ENCODE measurements at regions not wholly inside any gene's neighbourhood (a gene's known extent, or its start where the extent isn't known, plus 50 kb on each side); places are given as distances from the start of the nearest gene placed in this dataset.

DNA sequence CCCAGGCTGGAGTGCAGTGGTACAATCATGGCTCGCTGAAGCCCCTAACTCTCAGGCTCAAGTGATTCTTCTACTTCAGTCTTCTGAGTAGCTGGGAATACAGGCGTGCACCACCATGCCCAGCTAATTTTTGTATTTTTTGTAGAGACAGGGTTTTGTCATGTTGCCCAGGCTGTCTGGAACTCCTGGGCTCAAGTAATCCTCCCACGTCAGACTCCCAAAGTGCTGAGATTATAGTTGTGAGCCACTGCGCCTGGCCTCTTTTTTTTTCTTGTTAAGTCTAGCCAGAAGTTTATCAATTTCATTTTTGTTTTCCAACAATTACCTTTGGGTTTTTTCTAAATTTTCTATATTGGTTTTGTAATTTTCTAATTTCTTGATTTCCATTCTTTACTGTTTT lies 100.6 kb downstream of the GC start:
- no peaks in the 10 kb centered on the region for H3K27me3 ChIP-seq (ENCODE audit: insufficient read depth, low read depth)
- H3K4me3 ChIP-seq (IDR thresholded peaks at IDR 0.05; ENCODE audit: insufficient read depth, low read depth, low read length) = no peak overlapping the region
- H3K79me2 ChIP-seq (ENCODE audit: insufficient read depth, low read depth) = no peaks in the 10 kb centered on the region
- H2AFZ ChIP-seq (ENCODE audit: low read depth) = no peak overlapping the region
- H3K4me2 ChIP-seq = no peak overlapping the region
- no peak overlapping the region for H3K9ac ChIP-seq
- H3K36me3 ChIP-seq (ENCODE audit: insufficient read depth) = no peaks in the 10 kb centered on the region
- TF ChIP-seq, protein P1, sequence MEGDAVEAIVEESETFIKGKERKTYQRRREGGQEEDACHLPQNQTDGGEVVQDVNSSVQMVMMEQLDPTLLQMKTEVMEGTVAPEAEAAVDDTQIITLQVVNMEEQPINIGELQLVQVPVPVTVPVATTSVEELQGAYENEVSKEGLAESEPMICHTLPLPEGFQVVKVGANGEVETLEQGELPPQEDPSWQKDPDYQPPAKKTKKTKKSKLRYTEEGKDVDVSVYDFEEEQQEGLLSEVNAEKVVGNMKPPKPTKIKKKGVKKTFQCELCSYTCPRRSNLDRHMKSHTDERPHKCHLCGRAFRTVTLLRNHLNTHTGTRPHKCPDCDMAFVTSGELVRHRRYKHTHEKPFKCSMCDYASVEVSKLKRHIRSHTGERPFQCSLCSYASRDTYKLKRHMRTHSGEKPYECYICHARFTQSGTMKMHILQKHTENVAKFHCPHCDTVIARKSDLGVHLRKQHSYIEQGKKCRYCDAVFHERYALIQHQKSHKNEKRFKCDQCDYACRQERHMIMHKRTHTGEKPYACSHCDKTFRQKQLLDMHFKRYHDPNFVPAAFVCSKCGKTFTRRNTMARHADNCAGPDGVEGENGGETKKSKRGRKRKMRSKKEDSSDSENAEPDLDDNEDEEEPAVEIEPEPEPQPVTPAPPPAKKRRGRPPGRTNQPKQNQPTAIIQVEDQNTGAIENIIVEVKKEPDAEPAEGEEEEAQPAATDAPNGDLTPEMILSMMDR (conservative IDR thresholded peaks at IDR 0.05; ENCODE audit: low read depth, low read length) = no peak
- H3K27ac ChIP-seq = no peak overlapping the region
- no peaks in the 10 kb centered on the region for H4K20me1 ChIP-seq (ENCODE audit: insufficient read depth)
- peaks cover 22% of the 10 kb centered on the region for H3K4me1 ChIP-seq (ENCODE audit: low read depth, poor library complexity, severe bottlenecking)

DNA sequence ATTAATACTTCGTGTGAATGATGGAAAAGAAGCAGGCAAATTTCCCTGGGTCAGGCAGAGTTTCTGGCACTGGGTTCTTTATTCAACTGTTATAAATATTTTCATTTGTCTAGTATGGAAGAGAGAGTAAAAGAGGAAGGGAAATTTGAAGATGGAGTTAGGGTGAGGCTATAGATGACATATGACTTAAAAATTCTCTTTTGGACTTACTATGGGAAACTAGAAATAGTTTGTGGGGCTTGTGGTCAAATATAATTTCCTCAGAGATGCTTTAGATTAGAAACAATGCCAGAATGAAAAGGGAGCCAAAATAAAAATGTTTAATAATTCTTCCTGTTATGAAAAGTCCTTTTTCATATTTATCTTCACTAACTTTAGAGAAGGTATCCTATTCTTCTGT lies 103.2 kb downstream of the GC start:
- Histone ChIP-seq H3K79me2 (ENCODE audit: insufficient read depth, low read depth) (no peaks in the 10 kb centered on the region), H3K27ac (no peak overlapping the region), H3K36me3 (ENCODE audit: insufficient read depth) (no peaks in the 10 kb centered on the region), H3K9ac (no peak overlapping the region), H4K20me1 (ENCODE audit: insufficient read depth) (no peaks in the 10 kb centered on the region), H3K4me1 (ENCODE audit: low read depth, poor library complexity, severe bottlenecking) (peaks cover 6% of the 10 kb centered on the region), H3K4me2 (no peak overlapping the region), H3K4me3 (IDR thresholded peaks at IDR 0.05; ENCODE audit: insufficient read depth, low read depth, low read length) (no peak overlapping the region), H3K27me3 (ENCODE audit: insufficient read depth, low read depth) (no peaks in the 10 kb centered on the region), H2AFZ (ENCODE audit: low read depth) (no peak overlapping the region)
- TF ChIP-seq, protein P1 (conservative IDR thresholded peaks at IDR 0.05; ENCODE audit: low read depth, low read length) = no peak

DNA sequence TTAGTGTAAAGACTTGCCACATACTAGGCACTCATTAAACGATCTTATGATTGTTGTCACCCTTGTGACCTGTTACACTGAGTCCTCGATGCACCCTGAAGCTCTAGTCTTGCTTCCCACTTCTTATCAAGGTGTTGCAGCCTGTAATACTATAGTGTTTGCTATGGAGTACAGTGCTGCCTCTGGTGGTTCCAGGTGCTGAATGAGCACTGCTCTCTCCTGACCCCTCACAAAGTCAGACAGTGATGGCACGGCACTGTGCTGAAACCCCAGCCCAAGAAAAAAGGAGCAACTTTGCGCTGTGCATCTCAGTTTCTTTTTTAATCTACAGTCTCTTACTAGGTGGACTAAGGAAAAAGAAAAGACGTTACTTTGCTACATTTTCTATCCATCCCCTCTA lies 106.3 kb downstream of the GC start:
- Histone ChIP-seq H3K27me3 (ENCODE audit: insufficient read depth, low read depth) (no peaks in the 10 kb centered on the region), H2AFZ (ENCODE audit: low read depth) (no peak overlapping the region), H3K4me2 (no peak overlapping the region), H4K20me1 (ENCODE audit: insufficient read depth) (no peaks in the 10 kb centered on the region), H3K4me3 (IDR thresholded peaks at IDR 0.05; ENCODE audit: insufficient read depth, low read depth, low read length) (no peak overlapping the region), H3K4me1 (ENCODE audit: low read depth, poor library complexity, severe bottlenecking) (no peaks in the 10 kb centered on the region), H3K27ac (no peak overlapping the region), H3K9ac (no peak overlapping the region), H3K36me3 (ENCODE audit: insufficient read depth) (no peaks in the 10 kb centered on the region), H3K79me2 (ENCODE audit: insufficient read depth, low read depth) (no peaks in the 10 kb centered on the region)
- TF ChIP-seq, protein P1 (conservative IDR thresholded peaks at IDR 0.05; ENCODE audit: low read depth, low read length) = no peak

GRCh38 chr4:71669291-71669690 lies 114.6 kb downstream of the GC start:
- H4K20me1 ChIP-seq (ENCODE audit: insufficient read depth) = no peaks in the 10 kb centered on the region
- H3K4me1 ChIP-seq (ENCODE audit: low read depth, poor library complexity, severe bottlenecking) = peaks cover 18% of the 10 kb centered on the region
- H3K27me3 ChIP-seq (ENCODE audit: insufficient read depth, low read depth) = no peaks in the 10 kb centered on the region
- no peak overlapping the region for H3K4me3 ChIP-seq (IDR thresholded peaks at IDR 0.05; ENCODE audit: insufficient read depth, low read depth, low read length)
- no peak overlapping the region for H2AFZ ChIP-seq (ENCODE audit: low read depth)
- TF ChIP-seq, protein P1 (conservative IDR thresholded peaks at IDR 0.05; ENCODE audit: low read depth, low read length) = no peak
- H3K79me2 ChIP-seq (ENCODE audit: insufficient read depth, low read depth) = no peaks in the 10 kb centered on the region
- no peak overlapping the region for H3K27ac ChIP-seq
- no peak overlapping the region for H3K9ac ChIP-seq
- no peaks in the 10 kb centered on the region for H3K36me3 ChIP-seq (ENCODE audit: insufficient read depth)
- H3K4me2 ChIP-seq = no peak overlapping the region
